CD4-positive, alpha-beta T cell treated with Interleukin-6 for 4 hours (primary cell): ENCODE measurements at regions not wholly inside any gene's neighbourhood (a gene's known extent, or its start where the extent isn't known, plus 50 kb on each side); places are given as distances from the start of the nearest gene placed in this dataset.

ENCODE experiments used
- DNase-seq: peaks from one replicate; pipeline ENCODE4 v3.0.0-alpha.2; 2020; ENCODE audit warnings: mixed read lengths

GRCh38 chr21:28749536-28749935 is 243.1 kb downstream of the LTN1 start:
- DNase-seq: no peak

- DNase-seq: no peak
Observed at GRCh38 chr21:28747464-28747863, 245.2 kb downstream of the LTN1 start.

GRCh38 chr21:28746166-28746565 is 246.5 kb downstream of the LTN1 start:
- no peak for DNase-seq

- DNase-seq: peak; percentile 77
Observed at GRCh38 chr21:28745131-28746016, 247.3 kb downstream of the LTN1 start.

- DNase-seq: no peak
Observed at GRCh38 chr21:28743723-28744122, 249.0 kb downstream of the LTN1 start.

GRCh38 chr21:28742527-28742926 is 250.2 kb downstream of the LTN1 start:
- DNase-seq: no peak

GRCh38 chr21:28740125-28740524 is 252.6 kb downstream of the LTN1 start:
- no peak for DNase-seq

GRCh38 chr21:28738882-28739281 is 253.8 kb downstream of the LTN1 start:
- no peak for DNase-seq

GRCh38 chr21:28738420-28738704 is 254.3 kb downstream of the LTN1 start:
- no peak for DNase-seq

- no peak for DNase-seq
Observed at GRCh38 chr21:28737674-28738419, 254.8 kb downstream of the LTN1 start.

- no peak for DNase-seq
Observed at GRCh38 chr21:28734522-28735175, 258.0 kb downstream of the LTN1 start.

- DNase-seq: no peak
Observed at GRCh38 chr21:28731700-28732321, 260.9 kb downstream of the LTN1 start.

- no peak for DNase-seq
Observed at GRCh38 chr21:28729887-28730286, 262.8 kb downstream of the LTN1 start.

GRCh38 chr21:28727809-28728208 is 264.9 kb downstream of the LTN1 start:
- DNase-seq: no peak

- no peak for DNase-seq
Observed at GRCh38 chr21:28725396-28725795, 267.3 kb downstream of the LTN1 start.

GRCh38 chr21:28723646-28724045 is 269.0 kb downstream of the LTN1 start:
- no peak for DNase-seq

- no peak for DNase-seq
Observed at GRCh38 chr21:28719723-28720122, 273.0 kb downstream of the LTN1 start.

GRCh38 chr21:28714777-28715464 is 277.8 kb downstream of the LTN1 start:
- DNase-seq: no peak

GRCh38 chr21:28712411-28712810 is 280.3 kb downstream of the LTN1 start:
- no peak for DNase-seq

GRCh38 chr21:28705616-28706015 is 287.1 kb downstream of the LTN1 start:
- no peak for DNase-seq

GRCh38 chr21:28704746-28705145 is 287.9 kb downstream of the LTN1 start:
- DNase-seq: no peak

GRCh38 chr21:28703861-28704260 is 288.8 kb downstream of the LTN1 start:
- DNase-seq: no peak
